ENCODE measurements at regions not wholly inside any gene's neighbourhood (a gene's known extent, or its start where the extent isn't known, plus 50 kb on each side); places are given as distances from the start of the nearest gene placed in this dataset.

DNA sequence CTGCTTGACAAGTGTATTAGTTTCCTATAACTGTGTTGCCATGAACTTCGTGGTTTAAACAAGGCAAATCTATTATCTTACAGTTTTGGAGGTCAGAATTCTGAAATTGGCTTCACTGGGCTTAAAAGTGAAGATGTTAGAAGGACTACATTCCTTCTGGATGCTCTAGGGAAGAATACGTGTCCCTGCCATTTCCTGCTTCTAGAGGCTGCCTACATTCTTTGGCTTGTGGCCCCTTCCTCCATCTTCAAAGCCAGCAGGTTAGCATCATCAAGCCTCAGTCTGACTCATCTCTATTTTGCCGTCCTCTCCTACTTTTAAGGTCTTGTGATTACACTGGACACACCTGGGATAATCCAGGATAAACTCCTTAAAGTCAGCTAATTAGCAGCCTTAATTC lies 327.7 kb downstream of the SATB1 start:
- no peak for TF ChIP-seq EZH2 (IDR thresholded peaks at IDR 0.05; ENCODE audit: insufficient read depth, poor library complexity, severe bottlenecking)
- no peak for TF ChIP-seq EZH2phosphoT487 (IDR thresholded peaks at IDR 0.05; ENCODE audit: insufficient read depth, low read depth)
